Activated CD4-positive, alpha-beta T cell treated with anti-CD3 and anti-CD28 coated beads, Interleukin-2, Interleukin-6, amounts not matched to agents 100 ng/mL and 50 ng/mL, durations not matched to agents 16 hours and 8 hours (primary cell): ENCODE measurements at regions not wholly inside any gene's neighbourhood (a gene's known extent, or its start where the extent isn't known, plus 50 kb on each side); places are given as distances from the start of the nearest gene placed in this dataset.
"Not testable (repeated sequence)": the region's sequence is repeated elsewhere in the genome, so short reads cannot be mapped to it uniquely, and the experiment has no call there.

ENCODE experiments used
- DNase-seq: peaks from one replicate; pipeline ENCODE4 v3.0.0-alpha.2; 2020

DNA sequence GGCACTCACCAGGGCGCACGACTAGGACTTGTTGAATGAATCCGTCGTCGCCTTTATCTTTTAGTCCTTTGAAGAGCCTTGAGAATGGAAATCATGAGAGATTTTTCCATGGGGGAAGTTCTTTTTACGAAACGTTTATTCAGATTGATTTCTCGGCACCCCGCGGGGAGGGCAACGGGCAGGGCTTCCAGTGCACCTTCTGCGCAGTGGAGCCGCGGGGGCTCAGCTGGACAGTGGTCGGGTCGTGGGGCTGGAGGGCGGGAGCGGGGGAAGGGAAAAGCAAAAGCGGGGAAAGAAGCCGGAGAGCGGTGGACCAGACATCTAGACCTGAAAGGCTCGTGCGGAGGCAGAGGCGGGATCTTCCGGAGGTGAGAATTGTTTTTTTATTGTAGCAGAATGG is 50.6 kb upstream of the NBPF20 start:
- DNase-seq = not testable (repeated sequence)

- DNase-seq = peak; percentile 57
Observed at GRCh38 chr1:145475369-145475915, 50.0 kb upstream of the NBPF20 start.
